Mesothelial cell of epicardium (in vitro differentiated cells): ENCODE measurements at regions not wholly inside any gene's neighbourhood (a gene's known extent, or its start where the extent isn't known, plus 50 kb on each side); places are given as distances from the start of the nearest gene placed in this dataset.
"Not testable (repeated sequence)": the region's sequence is repeated elsewhere in the genome, so short reads cannot be mapped to it uniquely, and the experiment has no call there.

Experiments
- DNase-seq, 2 experiments: peaks; one replicate each; pipeline ENCODE4 v3.0.0; 2021; ENCODE audit warnings: low spot score in 2 of 2; ENCODE audit not compliant: unreplicated experiment in 2 of 2
- H3K27ac Mint-ChIP-seq: 2 replicates; pipeline ENCODE4 v1.8.0; 2021; ENCODE audit warnings: mixed read lengths
- H3K27me3 Mint-ChIP-seq: 2 replicates; pipeline ENCODE4 v1.8.0; 2021; ENCODE audit warnings: low read depth, mixed read lengths
- H3K36me3 Mint-ChIP-seq: 2 replicates; pipeline ENCODE4 v1.8.0; 2021; ENCODE audit warnings: mixed read lengths
- H3K4me1 Mint-ChIP-seq: 2 replicates; pipeline ENCODE4 v1.8.0; 2021; ENCODE audit warnings: mixed read lengths
- H3K4me3 Mint-ChIP-seq: 2 replicates; pipeline ENCODE4 v1.8.0; 2021; ENCODE audit warnings: mild to moderate bottlenecking, moderate library complexity, mixed read lengths
- H3K9me3 Mint-ChIP-seq: 2 replicates; pipeline ENCODE4 v1.8.0; 2021; ENCODE audit warnings: mixed read lengths
- CTCF ChIP-seq: fragments of 200-600 bp; sonication (generic); IDR thresholded peaks from one replicate; pipeline ENCODE4 v1.5.0; 2021; ENCODE audit warnings: antibody characterized with exemption; ENCODE audit not compliant: unreplicated experiment

GRCh38 chr6:51203504-51203903, 384.8 kb downstream of the TFAP2B start:
- peaks cover 3% of the 10 kb centered on the region for H3K9me3 Mint-ChIP-seq
- no peak for DNase-seq
- H3K27me3 Mint-ChIP-seq = no peaks in the 10 kb centered on the region
- H3K27ac Mint-ChIP-seq = peak overlapping the region; percentile 30
- no peak for TF ChIP-seq CTCF
- no peaks in the 10 kb centered on the region for H3K36me3 Mint-ChIP-seq
- H3K4me1 Mint-ChIP-seq = peaks cover 41% of the 10 kb centered on the region
- no peak overlapping the region for H3K4me3 Mint-ChIP-seq

GRCh38 chr6:51206686-51207085, 388.0 kb downstream of the TFAP2B start:
- H3K4me3 Mint-ChIP-seq, DNase-seq, H3K36me3 Mint-ChIP-seq, H3K9me3 Mint-ChIP-seq, H3K27me3 Mint-ChIP-seq: not testable (repeated sequence)
- Mint-ChIP-seq H3K27ac (peak overlapping the region; percentile 84), H3K4me1 (peaks cover 29% of the 10 kb centered on the region)

- no peak for DNase-seq
- Mint-ChIP-seq H3K36me3 (no peaks in the 10 kb centered on the region), H3K4me3 (no peak overlapping the region), H3K27me3 (peaks cover 2% of the 10 kb centered on the region), H3K9me3 (peaks cover 3% of the 10 kb centered on the region), H3K27ac (no peak overlapping the region), H3K4me1 (peaks cover 30% of the 10 kb centered on the region)
- no peak for TF ChIP-seq CTCF
These were observed 391.0 kb downstream of the TFAP2B start for GRCh38 chr6:51209651-51210050.

- Mint-ChIP-seq H3K36me3 (no peaks in the 10 kb centered on the region), H3K27me3 (peaks cover 2% of the 10 kb centered on the region), H3K4me3 (peak overlapping the region; percentile 64), H3K27ac (no peak overlapping the region), H3K4me1 (peaks cover 17% of the 10 kb centered on the region), H3K9me3 (no peaks in the 10 kb centered on the region)
- no peak for DNase-seq
- TF ChIP-seq CTCF = no peak
These were observed 395.1 kb downstream of the TFAP2B start for GRCh38 chr6:51213811-51214210.

- DNase-seq = no peak
- Mint-ChIP-seq H3K27me3 (peaks cover 2% of the 10 kb centered on the region), H3K27ac (no peak overlapping the region), H3K4me1 (peaks cover 17% of the 10 kb centered on the region), H3K4me3 (peak overlapping the region; percentile 64), H3K36me3 (no peaks in the 10 kb centered on the region), H3K9me3 (no peaks in the 10 kb centered on the region)
- TF ChIP-seq CTCF = no peak
These were observed 395.8 kb downstream of the TFAP2B start for GRCh38 chr6:51214442-51214841.

- Mint-ChIP-seq H3K27me3 (peaks cover 2% of the 10 kb centered on the region), H3K9me3 (no peaks in the 10 kb centered on the region), H3K4me3 (no peak overlapping the region), H3K27ac (no peak overlapping the region), H3K4me1 (peaks cover 17% of the 10 kb centered on the region), H3K36me3 (no peaks in the 10 kb centered on the region)
- TF ChIP-seq CTCF = no peak
- DNase-seq = no peak
These were observed 399.5 kb downstream of the TFAP2B start for GRCh38 chr6:51218181-51218580.

GRCh38 chr6:51224580-51225240, 406.0 kb downstream of the TFAP2B start:
- H3K27me3 Mint-ChIP-seq, H3K4me3 Mint-ChIP-seq, H3K4me1 Mint-ChIP-seq, H3K36me3 Mint-ChIP-seq, H3K27ac Mint-ChIP-seq, DNase-seq: not testable (repeated sequence)
- H3K9me3 Mint-ChIP-seq = peaks cover 27% of the 10 kb centered on the region
